Stimulated activated naive CD8-positive, alpha-beta T cell treated with anti-CD3 and anti-CD28 coated beads, Interleukin-15, Interleukin-2, amounts not matched to agents 100 U/mL and 50 U/mL, for 24 hours (primary cell): ENCODE measurements at regions not wholly inside any gene's neighbourhood (a gene's known extent, or its start where the extent isn't known, plus 50 kb on each side); places are given as distances from the start of the nearest gene placed in this dataset.

ENCODE experiments used
- ATAC-seq: fragments of 150-1000 bp; cut with Tn5 transposase; one replicate; pipeline ENCODE4 v1.10.0; 2021
- DNase-seq: peaks from one replicate; pipeline ENCODE4 v3.0.0; 2021

- DNase-seq (no peak), ATAC-seq (no peak)
Observed at GRCh38 chr1:229032375-229032774, 238.5 kb upstream of the RAB4A start.

GRCh38 chr1:229033480-229033879 lies 237.4 kb upstream of the RAB4A start:
- DNase-seq (no peak), ATAC-seq (no peak)

DNA sequence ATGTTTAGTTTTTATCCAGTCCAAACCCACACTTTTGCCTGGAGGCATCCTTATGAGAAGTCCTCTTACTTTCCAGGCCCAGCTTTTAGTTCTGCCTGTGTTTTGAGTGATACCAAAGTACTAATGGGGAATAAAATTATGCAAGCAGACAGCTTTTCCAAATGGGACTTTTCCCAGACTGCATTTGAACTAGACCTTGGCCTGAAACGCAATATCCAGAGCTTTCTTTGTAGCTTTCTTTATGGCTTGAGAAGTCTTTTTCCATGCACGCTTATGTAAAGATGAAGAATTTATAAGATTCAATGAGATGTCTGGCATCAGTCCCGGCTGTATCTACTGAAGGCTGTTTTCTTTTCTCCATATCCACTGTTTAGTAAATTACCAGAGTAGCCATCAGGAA lies 236.6 kb upstream of the RAB4A start:
- ATAC-seq = no peak
- no peak for DNase-seq

- DNase-seq = no peak
- ATAC-seq = peak; percentile 57
Observed at GRCh38 chr1:229035054-229035747, 235.7 kb upstream of the RAB4A start.

GRCh38 chr1:229035748-229036082 lies 235.2 kb upstream of the RAB4A start:
- ATAC-seq = no peak
- DNase-seq = no peak

DNA sequence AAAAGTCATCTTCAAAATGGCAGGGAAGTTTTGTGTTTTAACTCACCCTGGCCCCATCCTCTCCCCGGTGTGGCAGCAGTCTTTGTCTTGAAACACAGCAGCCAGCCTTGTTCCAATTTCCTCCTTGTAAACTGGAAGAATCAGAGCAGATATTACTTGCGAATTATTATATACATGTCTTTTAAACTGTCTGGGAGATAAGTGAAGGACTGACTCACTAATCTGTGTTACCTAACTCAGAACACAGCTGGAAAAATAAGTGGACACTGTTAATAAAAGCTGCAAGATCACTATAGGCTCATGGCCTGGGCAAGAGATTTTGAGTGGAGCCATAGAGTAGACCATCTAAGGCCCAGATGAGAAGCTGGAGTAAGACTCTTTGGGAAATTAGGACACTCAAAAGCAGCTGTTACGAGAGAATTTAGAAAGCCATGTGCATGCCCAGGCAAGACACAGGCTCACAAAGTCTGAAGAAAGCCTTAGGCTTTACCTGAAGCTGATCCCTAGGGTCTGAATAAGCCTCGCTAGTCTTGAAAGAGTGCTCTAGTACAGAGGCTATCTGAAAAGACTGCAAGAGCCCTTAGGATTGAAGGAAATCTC lies 233.0 kb upstream of the RAB4A start:
- DNase-seq = no peak
- ATAC-seq = no peak

DNA sequence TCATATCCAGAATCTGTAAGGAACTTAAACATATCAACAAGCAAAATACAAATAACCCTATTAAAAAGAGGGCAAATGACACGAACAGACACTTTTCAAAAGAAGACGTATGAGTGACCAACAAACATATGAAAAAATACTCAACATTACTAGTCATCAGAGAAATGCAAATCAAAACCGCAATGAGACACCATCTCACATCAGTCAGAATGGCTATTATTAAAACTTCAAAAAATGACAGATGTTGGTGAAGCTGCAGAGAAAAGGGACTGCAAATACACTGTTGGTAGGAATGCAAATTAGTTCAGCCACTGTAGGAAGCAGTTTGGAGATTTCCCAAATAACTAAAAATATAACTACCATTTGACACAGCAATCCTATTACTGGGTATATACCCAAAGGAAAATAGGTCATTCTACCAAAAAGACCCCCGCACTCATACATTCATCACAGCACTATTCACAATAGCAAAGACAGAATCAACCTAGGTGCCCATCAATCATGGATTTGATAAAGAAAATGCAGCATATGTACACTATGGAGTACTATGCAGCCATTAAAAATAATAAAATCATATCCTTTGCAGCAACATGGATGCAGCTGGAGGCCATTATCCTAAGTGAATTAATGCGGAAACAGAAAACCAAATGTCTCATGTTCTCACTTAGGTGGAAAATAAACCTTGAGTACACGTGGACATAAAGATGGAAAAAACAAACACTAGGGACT lies 230.1 kb upstream of the RAB4A start:
- ATAC-seq (no peak), DNase-seq (no peak)

DNA sequence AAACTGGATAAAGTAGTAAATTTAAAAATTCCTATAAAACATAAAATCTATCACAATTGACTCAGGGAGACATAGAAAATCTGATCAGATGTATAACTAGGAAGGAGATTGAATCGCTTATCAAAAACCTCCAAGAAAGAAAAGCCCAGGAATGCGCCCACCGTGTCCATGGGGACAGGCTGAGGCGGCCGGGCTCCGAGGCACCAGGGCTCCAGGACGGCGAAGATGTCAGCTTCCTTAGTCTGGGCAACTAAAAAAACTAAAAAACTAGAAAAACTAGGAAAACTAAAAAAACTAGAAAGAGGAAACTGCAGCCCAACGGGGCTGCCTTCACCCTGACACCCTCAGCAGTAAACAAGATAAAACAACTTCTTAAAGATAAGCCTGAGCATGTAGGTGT lies 229.0 kb upstream of the RAB4A start:
- DNase-seq (no peak), ATAC-seq (no peak)

DNA sequence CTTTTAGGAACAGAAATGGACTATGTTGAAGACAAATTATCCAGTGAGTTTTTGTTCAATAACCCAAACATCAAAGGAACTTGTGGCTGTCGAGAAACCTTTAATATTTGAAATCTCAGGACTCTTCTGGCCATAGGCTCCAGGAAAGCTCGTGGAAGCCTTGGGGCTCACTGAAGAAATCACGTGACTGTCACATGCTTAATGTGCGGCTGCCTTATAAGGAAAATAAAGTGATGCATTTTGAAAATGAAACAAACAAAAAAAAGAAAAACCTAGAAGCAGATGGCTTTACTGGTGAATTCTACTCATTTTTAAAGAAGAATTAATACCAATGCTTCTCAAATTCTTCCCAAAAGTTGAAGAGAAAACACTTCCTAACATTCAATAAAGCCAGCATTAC lies 228.4 kb upstream of the RAB4A start:
- DNase-seq (no peak), ATAC-seq (no peak)

- no peak for ATAC-seq
- no peak for DNase-seq
Observed at GRCh38 chr1:229043115-229043514, 227.8 kb upstream of the RAB4A start.

- ATAC-seq = no peak
- no peak for DNase-seq
Observed at GRCh38 chr1:229046251-229046853, 224.6 kb upstream of the RAB4A start.

GRCh38 chr1:229047161-229047839 lies 223.6 kb upstream of the RAB4A start:
- ATAC-seq (no peak), DNase-seq (no peak)

DNA sequence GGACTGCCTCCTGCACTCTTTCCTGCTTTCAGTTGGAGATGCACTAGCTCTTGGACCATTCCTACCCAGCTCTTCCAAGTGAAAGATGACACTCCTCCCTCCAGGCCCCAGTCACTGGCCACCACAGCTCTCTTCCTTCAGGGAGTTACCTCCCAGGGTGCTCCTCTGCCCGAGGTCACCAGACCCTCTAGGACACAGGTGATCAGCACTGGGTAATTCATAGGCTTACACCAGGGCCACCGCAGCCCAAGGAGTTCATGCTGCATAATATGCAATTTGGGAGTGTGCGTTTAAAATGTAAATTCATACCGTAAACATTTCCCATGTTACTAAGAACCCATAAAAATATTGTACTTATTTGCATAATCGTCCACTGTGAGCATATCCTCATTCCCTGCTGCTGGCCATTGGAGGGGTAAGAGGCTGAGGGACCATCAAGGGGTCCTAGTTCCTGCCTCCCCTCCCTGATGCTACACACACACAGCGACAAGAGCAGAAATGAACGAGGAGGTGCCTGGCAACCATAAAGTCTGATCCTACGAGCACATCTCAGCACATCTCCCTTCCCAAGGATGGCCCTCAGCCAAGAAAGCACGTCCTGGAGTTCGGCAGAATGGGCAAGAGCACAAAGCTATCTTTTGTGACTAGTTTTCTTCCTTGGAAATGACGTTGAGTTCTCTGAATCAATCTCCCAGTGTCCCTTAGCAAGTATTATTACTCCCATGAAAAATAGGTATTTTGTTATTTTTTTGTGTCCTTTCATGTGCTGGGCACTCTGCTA lies 222.9 kb upstream of the RAB4A start:
- DNase-seq (no peak), ATAC-seq (no peak)

DNA sequence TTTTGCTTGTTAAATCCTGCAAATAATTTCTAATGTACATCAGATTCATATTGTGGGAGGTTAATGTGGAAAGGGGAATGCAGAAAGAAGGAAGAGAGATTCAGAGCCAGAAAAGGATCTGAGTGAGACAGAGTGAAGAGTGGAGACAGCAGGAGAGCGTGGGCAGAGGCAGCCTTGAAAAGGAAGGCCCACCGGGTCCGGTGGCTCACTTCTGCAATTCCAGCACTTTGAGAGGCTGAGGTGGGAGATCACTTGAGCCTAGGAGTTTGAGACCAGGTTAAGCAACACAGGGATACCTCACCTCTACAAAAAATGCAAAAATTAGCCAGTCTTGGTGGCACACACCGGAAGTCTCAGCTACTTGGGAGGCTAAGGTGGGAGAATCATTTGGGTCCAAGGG lies 222.0 kb upstream of the RAB4A start:
- no peak for DNase-seq
- no peak for ATAC-seq

- DNase-seq = no peak
- no peak for ATAC-seq
Observed at GRCh38 chr1:229056046-229056445, 214.9 kb upstream of the RAB4A start.

- ATAC-seq (peak; percentile 56), DNase-seq (peak; percentile 34)
Observed at GRCh38 chr1:229058111-229058561, 212.8 kb upstream of the RAB4A start.

- ATAC-seq (peak; percentile 8), DNase-seq (no peak)
Observed at GRCh38 chr1:229058729-229059128, 212.2 kb upstream of the RAB4A start.

- no peak for DNase-seq
Observed at GRCh38 chr1:229059671-229060539, 211.0 kb upstream of the RAB4A start.

DNA sequence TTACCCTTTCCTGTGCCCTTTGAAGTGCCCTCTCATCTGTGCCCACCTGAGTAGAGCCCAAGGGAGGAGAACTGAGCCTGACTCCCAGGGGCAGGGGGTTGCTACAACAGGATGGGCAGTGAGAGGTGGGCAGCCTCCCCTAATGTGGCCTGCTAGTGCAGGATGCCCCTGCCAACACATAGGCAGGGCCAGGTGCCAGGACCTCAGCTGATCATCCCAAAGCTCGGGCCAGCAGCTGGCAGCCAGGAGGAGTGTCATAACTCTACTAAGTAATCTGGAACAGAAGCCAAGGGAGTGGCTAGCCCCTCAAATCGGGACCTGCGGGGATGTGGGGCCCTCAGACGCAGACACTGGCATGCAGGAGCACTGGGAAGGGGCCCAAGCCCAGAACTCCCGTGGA lies 208.8 kb upstream of the RAB4A start:
- ATAC-seq = no peak
- DNase-seq = no peak

More at GRCh38 chr1:229059671-229060539, 211.0 kb upstream of the RAB4A start:
- no peak for ATAC-seq

- ATAC-seq (no peak), DNase-seq (no peak)
Observed at GRCh38 chr1:229063154-229063773, 207.6 kb upstream of the RAB4A start.
